GM12865 (cell line): ENCODE measurements at regions not wholly inside any gene's neighbourhood (a gene's known extent, or its start where the extent isn't known, plus 50 kb on each side); places are given as distances from the start of the nearest gene placed in this dataset.

Experiments used
- DNase-seq: peaks from one replicate; pipeline ENCODE4 v3.0.0; 2010; ENCODE audit warnings: low read depth
- H3K4me3 ChIP-seq: 2 replicates; pipeline ENCODE4 v1.5.1; 2011; ENCODE audit warnings: mild to moderate bottlenecking, low read depth, low read length, control low read depth
- TF ChIP-seq, protein P1 (sequence below): IDR thresholded peaks from 2 replicates; pipeline ENCODE4 v1.5.1; 2011; ENCODE audit warnings: low read length, control low read depth, low read depth, inconsistent platforms; ENCODE audit not compliant: insufficient read depth; ENCODE audit errors: missing control alignments

DNA sequence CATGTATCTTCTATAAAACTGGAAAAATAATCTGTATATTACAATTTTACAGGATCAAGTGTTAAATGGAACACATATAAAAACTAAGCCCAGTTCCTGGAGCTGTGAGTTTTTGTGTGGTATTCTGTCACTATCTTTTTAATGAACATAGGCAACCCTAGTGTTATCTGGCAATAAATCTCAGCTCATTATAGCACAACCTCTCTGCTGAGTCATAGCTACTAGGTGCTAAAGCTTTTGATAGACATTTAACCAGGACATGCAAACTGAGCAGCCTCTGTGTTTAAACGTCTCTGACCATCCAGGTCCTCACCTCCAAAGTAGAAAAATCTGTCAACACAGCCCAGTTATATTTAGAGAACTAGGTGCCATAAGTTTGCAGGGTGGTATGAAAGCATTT, 91.0 kb upstream of the CARD18 start:
- TF ChIP-seq, protein P1, sequence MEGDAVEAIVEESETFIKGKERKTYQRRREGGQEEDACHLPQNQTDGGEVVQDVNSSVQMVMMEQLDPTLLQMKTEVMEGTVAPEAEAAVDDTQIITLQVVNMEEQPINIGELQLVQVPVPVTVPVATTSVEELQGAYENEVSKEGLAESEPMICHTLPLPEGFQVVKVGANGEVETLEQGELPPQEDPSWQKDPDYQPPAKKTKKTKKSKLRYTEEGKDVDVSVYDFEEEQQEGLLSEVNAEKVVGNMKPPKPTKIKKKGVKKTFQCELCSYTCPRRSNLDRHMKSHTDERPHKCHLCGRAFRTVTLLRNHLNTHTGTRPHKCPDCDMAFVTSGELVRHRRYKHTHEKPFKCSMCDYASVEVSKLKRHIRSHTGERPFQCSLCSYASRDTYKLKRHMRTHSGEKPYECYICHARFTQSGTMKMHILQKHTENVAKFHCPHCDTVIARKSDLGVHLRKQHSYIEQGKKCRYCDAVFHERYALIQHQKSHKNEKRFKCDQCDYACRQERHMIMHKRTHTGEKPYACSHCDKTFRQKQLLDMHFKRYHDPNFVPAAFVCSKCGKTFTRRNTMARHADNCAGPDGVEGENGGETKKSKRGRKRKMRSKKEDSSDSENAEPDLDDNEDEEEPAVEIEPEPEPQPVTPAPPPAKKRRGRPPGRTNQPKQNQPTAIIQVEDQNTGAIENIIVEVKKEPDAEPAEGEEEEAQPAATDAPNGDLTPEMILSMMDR, result no peak
- no peak for DNase-seq
- no peak overlapping the region for H3K4me3 ChIP-seq

DNA sequence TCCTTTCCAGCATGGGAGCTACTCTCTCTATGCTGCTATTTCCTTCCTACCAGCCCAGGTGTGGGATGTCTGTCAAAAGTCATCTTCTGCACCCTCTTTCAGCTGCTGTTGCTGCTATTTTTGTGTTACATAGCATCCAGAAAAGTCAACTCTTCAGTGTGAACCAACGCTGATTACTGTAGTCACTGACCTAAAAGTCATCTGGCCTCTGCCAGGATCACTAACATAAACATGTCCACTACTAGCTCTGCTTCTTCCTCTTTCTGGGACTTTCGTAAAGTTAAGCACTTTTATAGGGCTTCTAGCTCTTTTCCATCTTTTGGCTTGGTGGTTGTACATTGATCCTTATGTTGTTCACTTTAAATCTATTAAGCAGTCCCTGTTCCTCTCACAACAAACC, 90.2 kb upstream of the CARD18 start:
- TF ChIP-seq, protein P1, result no peak
- no peak overlapping the region for H3K4me3 ChIP-seq
- no peak for DNase-seq

GRCh38 chr11:105229257-105229656, 89.7 kb upstream of the CARD18 start:
- TF ChIP-seq, protein P1, result no peak
- no peak overlapping the region for H3K4me3 ChIP-seq
- DNase-seq, result no peak

GRCh38 chr11:105227363-105227762, 87.8 kb upstream of the CARD18 start:
- no peak for DNase-seq
- TF ChIP-seq, protein P1, result no peak
- H3K4me3 ChIP-seq, result no peak overlapping the region

DNA sequence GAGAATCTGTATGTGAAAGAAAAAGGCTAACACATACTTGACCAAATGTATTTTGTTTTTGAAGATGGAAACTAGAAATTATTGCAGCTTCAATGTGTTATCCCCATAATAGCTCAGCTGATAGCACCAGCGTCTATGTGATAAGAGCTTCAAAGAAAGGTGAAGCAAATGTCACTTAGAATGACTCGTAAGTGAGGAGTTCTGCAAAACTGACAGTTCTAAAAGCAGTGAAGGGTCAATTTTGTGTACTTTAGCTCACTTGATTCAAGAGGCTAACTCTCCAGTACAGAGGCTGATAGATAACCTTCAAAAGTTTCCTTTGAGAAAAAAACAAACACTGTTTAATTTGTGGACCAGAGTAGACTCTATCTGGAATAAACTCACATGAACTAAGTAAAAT, 87.2 kb upstream of the CARD18 start:
- TF ChIP-seq, protein P1, result no peak
- no peak overlapping the region for H3K4me3 ChIP-seq
- no peak for DNase-seq

- TF ChIP-seq, protein P1, result no peak
- H3K4me3 ChIP-seq, result no peak overlapping the region
- DNase-seq, result no peak
These were observed 86.5 kb upstream of the CARD18 start for GRCh38 chr11:105226091-105226490.

GRCh38 chr11:105224482-105225253, 85.1 kb upstream of the CARD18 start:
- TF ChIP-seq, protein P1, result no peak
- DNase-seq, result no peak
- no peak overlapping the region for H3K4me3 ChIP-seq
